H1 (cell line): ENCODE measurements at regions not wholly inside any gene's neighbourhood (a gene's known extent, or its start where the extent isn't known, plus 50 kb on each side); places are given as distances from the start of the nearest gene placed in this dataset.

Source experiments
- KDM1A ChIP-seq: fragments of 200-600, 300-600 bp; sonication (generic); IDR thresholded peaks from 2 replicates; pipeline ENCODE4 v1.7.1; 2016; ENCODE audit warnings: mild to moderate bottlenecking, low read length, borderline replicate concordance
- RAD21 ChIP-seq, 2 experiments: IDR thresholded peaks in 1 of 2; conservative IDR thresholded peaks in 1 of 2; 2 replicates each; pipeline ENCODE4 v1.6.1; 2011; ENCODE audit warnings: low read depth in 2 of 2, low read length in 2 of 2, improper control_type of control experiment in 1 of 2, inconsistent platforms in 1 of 2, mild to moderate bottlenecking in 1 of 2, moderate library complexity in 1 of 2
- SP2 ChIP-seq: IDR thresholded peaks from 2 replicates; pipeline ENCODE4 v1.6.1; 2012; ENCODE audit warnings: mild to moderate bottlenecking, low read length, inconsistent platforms
- TAF7 ChIP-seq: optimal IDR thresholded peaks from 2 replicates; pipeline ENCODE3; 2011; ENCODE audit warnings: low read depth, mild to moderate bottlenecking, inconsistent platforms, low read length, moderate library complexity, borderline replicate concordance

DNA sequence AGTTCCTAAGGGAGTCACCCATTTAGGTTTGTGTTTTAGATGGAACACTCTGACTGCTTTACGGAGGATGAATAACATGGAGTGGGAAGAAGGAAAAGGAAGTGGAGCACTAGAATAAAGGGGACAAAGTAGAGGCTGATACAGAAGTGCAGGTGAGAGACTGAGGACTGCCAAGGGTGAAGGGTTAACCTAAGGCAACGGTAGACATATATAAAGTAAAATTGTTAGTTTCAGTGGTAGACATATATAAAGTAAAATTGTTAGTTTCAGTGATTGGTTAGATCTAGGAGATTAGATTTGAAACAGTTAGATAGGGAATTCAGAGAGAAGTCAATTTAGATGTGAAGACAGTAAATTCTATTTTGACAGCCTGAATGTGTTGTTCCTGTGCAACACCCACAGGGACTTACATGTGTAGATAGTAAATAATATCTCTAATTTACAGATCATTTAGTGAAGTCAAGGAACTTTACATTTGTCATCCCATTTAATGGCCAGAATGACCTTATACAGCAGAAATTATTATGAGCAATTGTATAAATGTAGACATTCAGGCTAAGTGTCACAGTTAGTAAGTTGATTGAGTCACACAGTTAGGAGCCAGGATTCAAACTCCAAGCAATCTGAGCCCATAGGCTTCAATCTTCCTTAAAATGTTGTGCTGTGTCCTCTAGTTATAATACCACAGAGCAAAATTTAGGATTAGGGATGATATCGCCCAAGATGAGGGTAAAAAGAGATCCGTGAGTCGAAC is 270.8 kb upstream of the UBE2E3 start (continued):
- no peak for TF ChIP-seq KDM1A
- no peak for TF ChIP-seq SP2
- no peak for TF ChIP-seq TAF7
- no peak for TF ChIP-seq RAD21 (IDR thresholded peaks at IDR 0.05 in 1 of 2, conservative IDR thresholded peaks at IDR 0.05 in 1 of 2; ENCODE audit: low read depth in 2 of 2, low read length in 2 of 2)
